HFF-Myc (cell line): ENCODE measurements at regions not wholly inside any gene's neighbourhood (a gene's known extent, or its start where the extent isn't known, plus 50 kb on each side); places are given as distances from the start of the nearest gene placed in this dataset.
"Not testable (repeated sequence)": the region's sequence is repeated elsewhere in the genome, so short reads cannot be mapped to it uniquely, and the experiment has no call there.

Experiments used
- DNase-seq: peaks from one replicate; pipeline ENCODE4 v3.0.0-alpha.2; 2011; ENCODE audit warnings: low read depth; ENCODE audit errors: extremely low read depth
- H3K4me3 ChIP-seq: replicated peaks from 2 replicates; pipeline ENCODE4 v1.5.1; 2011; ENCODE audit warnings: low read depth, mild to moderate bottlenecking, control low read depth, low read length
- CTCF ChIP-seq: IDR thresholded peaks from 2 replicates; pipeline ENCODE4 v1.5.1; 2012; ENCODE audit warnings: mild to moderate bottlenecking, low read depth, low read length, control low read depth; ENCODE audit errors: missing control alignments

GRCh38 chr16:52696126-52696525 is 149.2 kb upstream of the TOX3 start:
- TF ChIP-seq CTCF: no peak
- no peak overlapping the region for H3K4me3 ChIP-seq
- DNase-seq: no peak

GRCh38 chr16:52690468-52690867 is 143.5 kb upstream of the TOX3 start:
- DNase-seq: no peak
- no peak overlapping the region for H3K4me3 ChIP-seq
- no peak for TF ChIP-seq CTCF

GRCh38 chr16:52680993-52681392 is 134.1 kb upstream of the TOX3 start:
- TF ChIP-seq CTCF: no peak
- DNase-seq: no peak
- no peak overlapping the region for H3K4me3 ChIP-seq

GRCh38 chr16:52677501-52677900 is 130.6 kb upstream of the TOX3 start:
- TF ChIP-seq CTCF: no peak
- DNase-seq: no peak
- no peak overlapping the region for H3K4me3 ChIP-seq

- H3K4me3 ChIP-seq: no peak overlapping the region
- TF ChIP-seq CTCF: no peak
- no peak for DNase-seq
Observed at GRCh38 chr16:52676959-52677358, 130.0 kb upstream of the TOX3 start.

GRCh38 chr16:52671590-52671989 is 124.6 kb upstream of the TOX3 start:
- TF ChIP-seq CTCF: no peak
- H3K4me3 ChIP-seq: no peak overlapping the region
- no peak for DNase-seq

GRCh38 chr16:52657924-52658323 is 111.0 kb upstream of the TOX3 start:
- DNase-seq: no peak
- TF ChIP-seq CTCF: no peak
- no peak overlapping the region for H3K4me3 ChIP-seq

GRCh38 chr16:52655916-52656315 is 109.0 kb upstream of the TOX3 start:
- DNase-seq: not testable (repeated sequence)

GRCh38 chr16:52655156-52655555 is 108.2 kb upstream of the TOX3 start:
- not testable (repeated sequence) for DNase-seq, H3K4me3 ChIP-seq

More at GRCh38 chr16:52655916-52656315, 109.0 kb upstream of the TOX3 start:
- not testable (repeated sequence) for H3K4me3 ChIP-seq
